ENCODE measurements at regions not wholly inside any gene's neighbourhood (a gene's known extent, or its start where the extent isn't known, plus 50 kb on each side); places are given as distances from the start of the nearest gene placed in this dataset.

- Histone ChIP-seq H3K4me3 (no peak overlapping the region), H3K9me3 (ENCODE audit: low read depth) (no peaks in the 10 kb centered on the region), H3K36me3 (ENCODE audit: low read depth) (no peaks in the 10 kb centered on the region), H2AFZ (no peak overlapping the region), H4K20me1 (ENCODE audit: insufficient read depth) (no peaks in the 10 kb centered on the region), H3K27ac (no peak overlapping the region), H3K9ac (no peak overlapping the region), H3K9me2 (ENCODE audit: insufficient read depth) (no peaks in the 10 kb centered on the region), H3K4me1 (ENCODE audit: insufficient read depth) (no peaks in the 10 kb centered on the region), H3K27me3 (replicated peaks; ENCODE audit: insufficient read depth) (peaks cover 4% of the 10 kb centered on the region), H3K79me2 (ENCODE audit: insufficient read depth) (no peaks in the 10 kb centered on the region), H3K4me2 (ENCODE audit: unreplicated experiment) (no peak overlapping the region), H3F3A (ENCODE audit: insufficient read depth) (no peaks in the 10 kb centered on the region)
- TF ChIP-seq EZH2 (IDR thresholded peaks at IDR 0.05; ENCODE audit: insufficient read depth, poor library complexity, severe bottlenecking) (no peak), EZH2phosphoT487 (IDR thresholded peaks at IDR 0.05; ENCODE audit: insufficient read depth, low read depth) (no peak)
- in situ Hi-C loops (cut with MboI), result no loop called here
- 90 to 95% methylated on average over 1 of the region's 1 CpG for WGBS, 2 experiments (ENCODE audit: low coverage in 1 of 2, low lambda C conversion rate in 2 of 2, missing lambda C conversion rate in 2 of 2)
- DNase-seq, result no peak
Observed at GRCh38 chr21:35703704-35704103, 356.6 kb downstream of the SETD4 start.

GRCh38 chr21:35699361-35699760, 361.0 kb downstream of the SETD4 start:
- Histone ChIP-seq H3K36me3 (ENCODE audit: low read depth) (no peaks in the 10 kb centered on the region), H3K9ac (no peak overlapping the region), H3K4me1 (ENCODE audit: insufficient read depth) (no peaks in the 10 kb centered on the region), H3K4me3 (no peak overlapping the region), H3K27ac (no peak overlapping the region), H3K79me2 (ENCODE audit: insufficient read depth) (no peaks in the 10 kb centered on the region), H3K27me3 (replicated peaks; ENCODE audit: insufficient read depth) (peaks cover 29% of the 10 kb centered on the region), H2AFZ (no peak overlapping the region), H3F3A (ENCODE audit: insufficient read depth) (no peaks in the 10 kb centered on the region), H3K9me3 (ENCODE audit: low read depth) (no peaks in the 10 kb centered on the region), H4K20me1 (ENCODE audit: insufficient read depth) (no peaks in the 10 kb centered on the region), H3K9me2 (ENCODE audit: insufficient read depth) (no peaks in the 10 kb centered on the region), H3K4me2 (ENCODE audit: unreplicated experiment) (no peak overlapping the region)
- in situ Hi-C loops (cut with MboI), result no loop called here
- 72 to 84% methylated on average over 3 of the region's 3 CpGs for WGBS, 2 experiments (ENCODE audit: low coverage in 1 of 2, low lambda C conversion rate in 2 of 2, missing lambda C conversion rate in 2 of 2)
- no peak for DNase-seq
- TF ChIP-seq EZH2 (IDR thresholded peaks at IDR 0.05; ENCODE audit: insufficient read depth, poor library complexity, severe bottlenecking) (no peak), EZH2phosphoT487 (IDR thresholded peaks at IDR 0.05; ENCODE audit: insufficient read depth, low read depth) (no peak)

- peak; percentile 5 for DNase-seq
- Histone ChIP-seq H3K27me3 (replicated peaks; ENCODE audit: insufficient read depth) (peaks cover 37% of the 10 kb centered on the region), H4K20me1 (ENCODE audit: insufficient read depth) (no peaks in the 10 kb centered on the region), H3K4me3 (no peak overlapping the region), H3K27ac (no peak overlapping the region), H3F3A (ENCODE audit: insufficient read depth) (no peaks in the 10 kb centered on the region), H3K9me3 (ENCODE audit: low read depth) (no peaks in the 10 kb centered on the region), H3K36me3 (ENCODE audit: low read depth) (no peaks in the 10 kb centered on the region), H2AFZ (no peak overlapping the region), H3K9ac (no peak overlapping the region), H3K4me2 (ENCODE audit: unreplicated experiment) (no peak overlapping the region), H3K79me2 (ENCODE audit: insufficient read depth) (no peaks in the 10 kb centered on the region), H3K9me2 (ENCODE audit: insufficient read depth) (no peaks in the 10 kb centered on the region), H3K4me1 (ENCODE audit: insufficient read depth) (no peaks in the 10 kb centered on the region)
- in situ Hi-C loops (cut with MboI), result no loop called here
- WGBS, 2 experiments (ENCODE audit: low coverage in 1 of 2, low lambda C conversion rate in 2 of 2, missing lambda C conversion rate in 2 of 2), result 49 to 56% methylated on average over 3 of the region's 3 CpGs
- TF ChIP-seq EZH2phosphoT487 (IDR thresholded peaks at IDR 0.05; ENCODE audit: insufficient read depth, low read depth) (no peak), EZH2 (IDR thresholded peaks at IDR 0.05; ENCODE audit: insufficient read depth, poor library complexity, severe bottlenecking) (no peak)
Observed at GRCh38 chr21:35697321-35697808, 363.0 kb downstream of the SETD4 start.

- no peak overlapping the region for H3K4me3 ChIP-seq
- 54 to 65% methylated on average over 2 of the region's 2 CpGs for WGBS, 2 experiments (ENCODE audit: low coverage in 1 of 2, low lambda C conversion rate in 2 of 2, missing lambda C conversion rate in 2 of 2)
- H3K27me3 ChIP-seq (replicated peaks; ENCODE audit: insufficient read depth), result peaks cover 37% of the 10 kb centered on the region
- in situ Hi-C loops (cut with MboI), result no loop called here
- TF ChIP-seq EZH2phosphoT487 (IDR thresholded peaks at IDR 0.05; ENCODE audit: insufficient read depth, low read depth) (no peak), EZH2 (IDR thresholded peaks at IDR 0.05; ENCODE audit: insufficient read depth, poor library complexity, severe bottlenecking) (no peak)
- no peaks in the 10 kb centered on the region for H3K79me2 ChIP-seq (ENCODE audit: insufficient read depth)
- no peaks in the 10 kb centered on the region for H3K9me2 ChIP-seq (ENCODE audit: insufficient read depth)
- no peaks in the 10 kb centered on the region for H3K36me3 ChIP-seq (ENCODE audit: low read depth)
- H3K27ac ChIP-seq, result no peak overlapping the region
- H4K20me1 ChIP-seq (ENCODE audit: insufficient read depth), result no peaks in the 10 kb centered on the region
- H3F3A ChIP-seq (ENCODE audit: insufficient read depth), result no peaks in the 10 kb centered on the region
- no peak for DNase-seq
- H2AFZ ChIP-seq, result no peak overlapping the region
- no peak overlapping the region for H3K9ac ChIP-seq
- H3K4me2 ChIP-seq (ENCODE audit: unreplicated experiment), result no peak overlapping the region
- no peaks in the 10 kb centered on the region for H3K9me3 ChIP-seq (ENCODE audit: low read depth)
- H3K4me1 ChIP-seq (ENCODE audit: insufficient read depth), result no peaks in the 10 kb centered on the region
Observed at GRCh38 chr21:35696644-35697043, 363.7 kb downstream of the SETD4 start.

GRCh38 chr21:35692311-35692710, 368.0 kb downstream of the SETD4 start:
- H3K79me2 ChIP-seq (ENCODE audit: insufficient read depth), result no peaks in the 10 kb centered on the region
- no peaks in the 10 kb centered on the region for H3K9me3 ChIP-seq (ENCODE audit: low read depth)
- no peak overlapping the region for H2AFZ ChIP-seq
- no peaks in the 10 kb centered on the region for H3K4me1 ChIP-seq (ENCODE audit: insufficient read depth)
- H3K9me2 ChIP-seq (ENCODE audit: insufficient read depth), result no peaks in the 10 kb centered on the region
- WGBS, 2 experiments (ENCODE audit: low coverage in 1 of 2, low lambda C conversion rate in 2 of 2, missing lambda C conversion rate in 2 of 2), result 85 to 88% methylated on average over 2 of the region's 2 CpGs
- H3K9ac ChIP-seq, result no peak overlapping the region
- peaks cover 25% of the 10 kb centered on the region for H3K27me3 ChIP-seq (replicated peaks; ENCODE audit: insufficient read depth)
- no peak overlapping the region for H3K4me3 ChIP-seq
- H3K27ac ChIP-seq, result no peak overlapping the region
- no peaks in the 10 kb centered on the region for H3F3A ChIP-seq (ENCODE audit: insufficient read depth)
- H3K4me2 ChIP-seq (ENCODE audit: unreplicated experiment), result no peak overlapping the region
- TF ChIP-seq EZH2 (IDR thresholded peaks at IDR 0.05; ENCODE audit: insufficient read depth, poor library complexity, severe bottlenecking), result no peak
- no peak for TF ChIP-seq EZH2phosphoT487 (IDR thresholded peaks at IDR 0.05; ENCODE audit: insufficient read depth, low read depth)
- in situ Hi-C loops (cut with MboI), result no loop called here
- DNase-seq, result no peak
- H3K36me3 ChIP-seq (ENCODE audit: low read depth), result no peaks in the 10 kb centered on the region
- H4K20me1 ChIP-seq (ENCODE audit: insufficient read depth), result no peaks in the 10 kb centered on the region
